ENCODE measurements at regions not wholly inside any gene's neighbourhood (a gene's known extent, or its start where the extent isn't known, plus 50 kb on each side); places are given as distances from the start of the nearest gene placed in this dataset.
A peak's percentile ranks its signal among the peaks of the same experiment; 100 is the strongest.
"Not testable (repeated sequence)": the region's sequence is repeated elsewhere in the genome, so short reads cannot be mapped to it uniquely, and the experiment has no call there.

DNA sequence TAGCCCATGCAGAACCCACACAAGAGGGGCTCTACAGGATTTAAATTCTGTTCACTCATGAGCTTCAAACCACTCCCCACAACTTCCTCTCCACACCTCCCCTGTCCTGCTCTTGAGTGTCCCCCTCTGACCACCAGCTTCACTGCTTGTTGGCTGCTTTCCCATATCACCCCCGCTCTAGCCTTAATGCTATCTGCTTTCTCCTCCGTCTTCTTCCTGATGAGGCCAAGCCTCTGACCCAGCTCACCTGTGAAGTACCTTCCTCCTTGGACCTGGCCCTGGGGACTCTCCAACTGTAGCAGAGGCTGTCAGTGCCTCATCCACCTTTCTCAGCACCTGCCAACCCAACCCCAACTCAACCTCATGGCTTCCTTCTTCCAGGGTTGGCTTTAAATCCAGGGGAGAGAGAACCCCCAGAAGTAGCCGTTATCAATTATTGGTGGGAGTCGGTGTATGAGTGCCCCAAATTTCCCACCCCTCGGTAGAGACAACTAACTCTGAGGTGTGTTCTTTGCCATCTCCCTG is 174.8 kb downstream of the MINAR1 start:
- DNase-seq (ENCODE audit: low spot score), result no peak

DNA sequence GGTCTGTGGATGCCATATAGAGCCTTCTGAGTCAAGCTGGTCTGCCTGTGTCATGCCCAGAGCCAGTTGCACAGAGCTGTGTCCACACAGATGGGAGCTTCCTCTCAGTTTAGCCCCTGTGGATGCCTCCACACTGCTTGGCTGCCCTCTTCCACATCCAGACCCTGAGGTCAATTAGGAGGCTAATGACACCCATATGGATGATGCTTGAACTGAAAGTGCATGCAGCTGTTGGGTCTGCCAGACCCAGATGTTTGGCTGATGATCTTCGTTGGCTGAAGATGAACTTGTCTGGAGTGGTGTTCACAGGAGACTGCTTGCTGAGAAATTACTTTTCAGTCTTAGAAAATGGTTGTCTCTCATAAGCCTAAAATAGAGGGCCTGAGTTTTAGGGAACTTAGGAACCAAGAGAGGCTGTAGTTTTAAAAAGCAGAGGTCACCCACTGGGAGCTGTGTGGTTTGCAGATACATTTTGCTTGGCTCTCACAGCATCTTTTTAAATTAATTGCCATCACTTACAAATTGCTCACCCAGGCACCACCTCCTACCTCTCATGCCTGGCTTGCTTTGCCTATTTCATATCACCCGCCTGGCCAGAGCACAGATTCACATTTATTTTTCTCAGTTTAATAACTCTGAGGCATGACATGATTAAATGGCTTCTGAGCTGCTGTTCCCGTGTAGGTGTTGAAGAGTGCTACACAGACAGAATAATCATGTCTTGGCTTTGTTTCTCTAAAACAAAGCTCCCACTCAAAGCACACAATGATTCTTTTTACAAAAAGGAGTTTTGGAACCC is 176.1 kb downstream of the MINAR1 start:
- DNase-seq (ENCODE audit: low spot score), result no peak

DNA sequence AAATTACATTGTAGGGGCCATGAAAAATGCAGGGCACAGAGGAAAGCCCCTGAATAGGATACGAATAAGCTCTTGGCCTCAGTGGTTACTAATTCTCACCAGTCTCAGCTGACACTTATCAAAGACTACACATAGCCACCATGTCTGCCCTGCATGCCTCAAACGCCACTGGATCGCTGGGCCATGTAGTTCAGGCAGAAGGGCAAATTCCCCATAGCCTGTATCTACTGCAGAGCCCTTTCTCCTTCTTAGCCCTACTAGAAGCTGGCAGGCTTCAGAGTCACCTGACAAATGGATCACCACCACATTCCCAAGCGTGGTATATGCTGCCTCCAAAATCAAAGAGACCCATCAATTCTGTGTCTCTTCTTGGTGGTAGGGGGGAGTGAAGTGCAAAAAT is 177.4 kb downstream of the MINAR1 start:
- DNase-seq (ENCODE audit: low spot score), result no peak

DNA sequence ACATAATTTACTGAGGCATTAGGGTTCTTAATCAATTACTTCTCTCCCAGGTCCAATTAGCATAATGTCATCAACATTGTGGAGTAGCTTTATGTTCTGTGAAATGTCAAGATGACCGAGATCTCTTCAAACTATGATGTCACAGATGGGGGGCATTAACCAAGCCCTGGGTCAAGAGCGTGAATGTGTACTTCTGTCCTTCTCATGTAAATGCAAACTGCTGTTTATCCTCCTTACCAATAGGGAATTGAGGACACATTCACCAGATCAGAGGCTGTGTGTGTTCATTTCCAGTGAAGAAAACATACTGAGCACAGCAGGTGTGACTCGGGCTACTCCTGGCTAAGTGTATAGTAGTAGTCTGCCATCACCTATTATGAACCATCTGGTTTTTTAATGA is 177.9 kb downstream of the MINAR1 start:
- no peak for DNase-seq (ENCODE audit: low spot score)

DNA sequence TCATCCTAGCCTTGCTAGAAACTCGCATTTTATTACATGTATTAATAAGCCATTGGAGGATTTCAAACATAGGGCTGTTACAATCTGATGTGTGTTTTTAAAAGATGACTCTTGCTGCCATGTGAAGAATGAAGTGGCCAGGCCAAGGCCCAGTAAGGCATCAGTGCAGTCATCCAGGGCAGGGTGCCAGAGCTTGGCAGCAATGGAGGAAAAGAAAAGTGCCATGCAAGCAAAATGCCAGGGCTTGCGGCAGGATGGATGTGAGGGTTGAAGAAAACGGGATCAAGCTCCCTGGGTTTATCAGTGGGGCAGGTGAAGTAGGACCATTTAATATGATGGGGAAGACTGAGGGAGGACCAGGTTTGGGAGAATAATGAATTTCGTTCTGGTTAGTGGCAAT is 183.6 kb downstream of the MINAR1 start:
- no peak for DNase-seq (ENCODE audit: low spot score)

DNA sequence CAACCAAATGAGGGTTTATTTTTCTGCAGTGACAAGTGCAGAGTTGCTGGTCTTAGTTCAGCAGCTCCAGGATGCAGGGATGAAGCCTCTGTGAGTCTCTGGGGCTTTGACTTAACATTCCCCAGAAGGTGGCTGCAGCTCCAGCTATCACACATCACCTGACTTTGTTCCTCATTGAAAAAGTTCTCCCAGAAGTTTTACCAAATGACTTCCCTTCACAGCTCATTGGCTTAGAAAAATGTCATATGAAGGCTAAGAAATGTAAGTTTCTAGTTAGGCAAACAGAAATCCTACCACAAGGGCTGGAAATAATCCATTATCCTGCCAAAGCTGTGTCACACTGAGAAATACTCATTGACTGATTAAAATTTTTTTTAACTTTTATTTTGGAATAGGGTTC is 184.9 kb downstream of the MINAR1 start:
- no peak for DNase-seq (ENCODE audit: low spot score)

DNA sequence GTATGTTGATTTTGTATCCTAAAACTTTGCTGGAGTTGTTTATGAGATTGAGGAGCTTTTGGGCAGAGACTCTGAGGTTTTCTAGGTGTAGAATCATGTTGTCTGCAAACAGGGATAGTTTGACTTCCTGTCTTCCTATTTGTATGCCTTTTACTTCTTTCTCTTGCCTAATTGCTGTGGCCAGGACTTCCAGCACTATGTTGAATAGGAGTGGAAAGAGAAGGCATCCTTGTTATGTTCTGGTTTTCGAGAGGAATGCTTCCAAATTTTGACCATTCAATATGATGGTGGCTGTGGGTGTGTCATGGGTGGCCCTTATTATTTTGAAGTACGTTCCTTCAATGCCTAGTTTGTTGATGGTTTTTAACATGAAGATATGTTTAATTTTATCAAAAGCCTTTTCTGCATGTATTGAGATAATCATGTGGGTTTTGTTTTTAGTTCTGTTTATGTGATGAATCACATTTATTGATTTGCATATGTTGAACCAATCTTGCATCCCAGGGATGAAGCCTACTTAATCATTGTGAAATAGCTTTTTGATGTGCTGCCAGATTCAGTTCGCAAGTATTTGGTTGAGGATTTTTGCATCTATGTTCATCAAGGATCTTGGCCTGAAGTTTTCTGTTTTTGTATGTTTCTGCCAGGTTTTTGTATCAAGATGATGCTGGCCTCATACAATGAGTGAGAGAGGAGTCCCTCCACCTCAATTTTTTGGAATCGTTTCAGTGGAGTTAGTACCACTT is 188.1 kb downstream of the MINAR1 start:
- DNase-seq (ENCODE audit: low spot score), result no peak

DNA sequence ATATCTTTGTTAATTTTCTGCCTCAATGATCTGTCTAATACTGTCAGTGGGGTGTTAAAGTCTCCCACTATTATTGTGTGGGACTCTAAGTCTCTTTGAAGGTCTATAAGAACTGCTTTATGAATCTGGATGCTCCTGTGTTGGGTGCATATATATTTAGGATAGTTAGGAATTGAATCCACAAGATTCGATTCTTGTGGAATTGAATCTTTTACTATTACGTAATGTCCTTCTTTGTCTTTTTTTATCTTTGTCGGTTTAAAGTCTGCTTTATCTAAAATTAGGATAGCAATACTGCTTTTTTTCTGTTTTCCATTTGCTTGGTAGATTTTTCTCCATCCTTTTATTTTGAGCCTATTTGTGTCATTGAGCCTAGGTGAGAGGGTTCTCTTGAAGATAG is 189.7 kb downstream of the MINAR1 start:
- not testable (repeated sequence) for DNase-seq (ENCODE audit: low spot score)

DNA sequence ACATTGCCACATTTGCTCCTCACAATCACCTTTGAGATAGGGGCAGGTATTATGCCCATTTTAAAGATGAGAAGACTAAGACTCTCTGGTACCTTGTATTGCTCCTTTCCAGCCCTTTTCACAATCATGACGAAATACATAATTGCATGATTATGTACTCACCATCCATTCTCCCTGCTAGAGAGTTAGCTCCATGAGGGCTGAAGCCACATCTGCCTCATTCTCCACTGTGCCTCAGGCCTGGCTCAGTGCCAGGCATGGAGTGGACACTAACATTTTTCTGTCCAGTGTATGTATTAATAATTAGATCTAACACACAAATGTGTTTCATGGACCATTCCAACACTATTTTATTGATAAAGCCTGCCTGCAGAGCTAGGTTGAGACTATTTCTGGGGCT is 191.4 kb downstream of the MINAR1 start:
- DNase-seq (ENCODE audit: low spot score), result no peak

DNA sequence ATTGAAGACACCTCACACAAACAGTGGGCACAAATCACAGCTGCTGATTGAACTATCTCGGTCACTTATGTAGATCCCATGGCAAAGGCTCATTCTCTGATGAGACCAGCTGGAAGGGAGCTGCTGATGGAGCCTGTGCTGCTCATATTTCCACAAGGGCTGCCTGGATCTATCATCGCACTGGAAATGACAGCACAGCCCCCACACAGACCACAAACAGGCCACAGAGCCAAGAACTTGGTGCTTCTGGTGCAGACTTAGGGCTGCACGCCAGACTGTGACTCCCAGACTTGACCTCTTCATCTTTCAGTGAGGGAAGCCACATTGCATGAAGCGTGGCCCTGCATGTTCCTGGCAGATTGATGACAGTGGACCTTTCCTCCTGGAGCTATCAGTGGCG is 197.6 kb downstream of the MINAR1 start:
- no peak for DNase-seq (ENCODE audit: low spot score)

DNA sequence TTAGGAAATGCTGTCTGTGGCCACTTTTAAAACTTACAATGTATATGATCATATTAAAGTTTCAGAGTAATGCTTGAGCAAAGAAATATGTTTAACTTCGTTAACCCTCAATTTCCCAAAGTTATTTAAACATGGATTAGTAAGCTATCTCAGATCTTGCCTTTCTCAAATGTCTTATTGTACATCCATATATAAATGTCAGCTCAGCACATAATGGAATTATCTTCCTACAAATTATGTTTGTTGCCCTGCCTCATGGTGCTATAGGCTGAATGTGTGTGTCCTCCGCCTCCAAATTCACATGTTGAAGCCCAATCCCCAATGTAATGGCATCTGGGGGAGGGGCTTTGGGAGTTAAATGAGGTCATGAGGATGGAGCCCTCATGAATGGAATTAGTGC is 200.3 kb downstream of the MINAR1 start:
- DNase-seq (ENCODE audit: low spot score), result no peak

DNA sequence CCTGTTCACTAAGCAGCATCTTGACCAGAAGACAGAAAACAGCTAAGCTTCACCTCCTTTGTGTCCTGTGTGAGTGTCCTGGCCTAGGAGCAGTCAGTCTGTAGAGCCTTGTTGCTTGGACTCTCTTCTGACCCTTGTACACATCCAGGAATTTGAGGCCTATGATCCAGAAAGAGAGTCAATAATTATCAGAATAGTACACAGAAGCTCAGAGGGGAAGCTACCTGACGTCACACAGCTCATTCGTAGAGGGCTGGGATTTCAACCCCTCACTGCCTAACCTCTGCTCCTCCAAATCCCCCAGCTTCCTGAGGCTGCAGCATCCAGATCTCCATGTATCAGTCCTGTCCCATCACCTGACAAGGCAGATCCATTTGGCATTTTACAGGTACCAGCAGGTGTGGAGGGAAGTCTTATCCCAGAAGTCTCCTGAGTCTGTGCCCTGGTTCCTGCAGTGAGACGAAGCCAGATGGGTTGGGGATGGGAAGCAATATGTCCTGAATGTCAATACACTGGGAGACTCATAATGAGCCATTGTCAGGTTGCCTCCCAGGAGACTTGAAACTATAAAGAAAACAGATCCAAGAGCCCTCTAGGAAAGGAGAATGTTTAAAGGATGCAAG is 203.1 kb downstream of the MINAR1 start:
- DNase-seq (ENCODE audit: low spot score), result no peak

DNA sequence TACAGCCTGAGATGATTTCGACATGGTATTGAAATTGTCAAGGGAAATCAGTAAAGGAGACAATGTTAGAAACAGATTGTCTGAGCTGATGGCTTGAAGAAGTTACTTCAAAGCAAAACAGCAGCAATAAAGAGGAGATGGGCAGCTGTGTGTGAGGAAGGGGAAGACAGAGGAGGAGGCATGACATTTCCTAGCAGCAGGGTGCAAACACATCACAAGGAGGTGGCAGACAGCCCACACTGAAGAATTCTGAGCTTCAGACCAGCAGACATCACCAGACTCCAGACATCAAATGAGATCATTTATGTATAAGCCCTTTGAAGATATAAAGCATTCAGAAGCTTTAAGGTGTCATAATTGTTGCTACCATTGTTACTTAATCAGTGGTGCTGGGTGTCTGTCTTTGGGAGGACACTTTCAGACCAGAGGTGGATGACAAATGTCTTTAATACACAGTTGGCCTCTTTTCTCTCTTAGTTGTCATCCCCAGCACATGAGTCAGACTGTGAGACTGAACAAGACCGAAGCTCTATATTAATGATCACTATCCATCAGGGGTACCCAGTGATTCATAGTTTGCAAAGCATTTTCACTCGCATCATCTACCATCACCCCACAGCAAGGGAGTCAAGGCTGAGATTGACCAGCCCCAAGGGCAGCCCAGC is 203.9 kb downstream of the MINAR1 start:
- DNase-seq (ENCODE audit: low spot score), result peak; percentile 18

DNA sequence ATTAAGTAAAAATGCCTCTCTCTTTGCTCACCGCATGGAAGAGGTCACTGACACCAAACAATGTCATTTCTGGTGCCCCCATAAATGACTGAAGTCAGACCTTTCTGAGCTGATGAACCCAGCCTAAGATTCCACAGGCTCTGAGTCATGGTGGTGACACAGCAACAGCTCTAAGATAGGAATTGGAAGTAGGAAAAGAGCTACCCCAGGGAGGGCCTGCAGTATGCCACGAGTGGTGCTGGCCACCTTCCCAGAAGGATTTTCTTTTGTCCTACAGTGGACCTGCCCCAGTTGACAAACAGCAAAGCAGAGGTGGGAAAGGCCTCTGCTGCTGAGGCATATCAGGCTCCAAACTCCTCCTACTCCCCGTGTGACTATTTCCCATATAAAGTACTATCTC is 208.1 kb downstream of the MINAR1 start:
- peak; percentile 94 for DNase-seq (ENCODE audit: low spot score)

DNA sequence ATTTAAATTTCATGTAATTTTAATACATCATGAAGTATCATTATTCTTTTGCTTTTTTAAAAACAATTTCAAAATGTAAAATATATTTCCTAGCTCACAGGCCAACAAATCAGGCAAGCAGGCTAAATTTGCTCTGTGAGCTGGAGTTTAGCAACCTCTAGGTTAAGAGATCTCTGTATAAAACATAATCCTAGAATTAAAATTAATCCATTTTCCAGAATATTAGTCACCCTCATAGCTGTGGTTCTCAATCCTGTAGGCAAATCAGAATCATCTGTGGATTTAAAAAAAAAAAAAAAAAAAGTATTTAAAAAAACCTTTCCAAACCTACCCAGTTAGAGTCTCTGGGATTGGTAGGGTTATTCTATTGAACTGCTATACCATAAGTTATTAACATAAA is 209.7 kb downstream of the MINAR1 start:
- DNase-seq (ENCODE audit: low spot score), result no peak

DNA sequence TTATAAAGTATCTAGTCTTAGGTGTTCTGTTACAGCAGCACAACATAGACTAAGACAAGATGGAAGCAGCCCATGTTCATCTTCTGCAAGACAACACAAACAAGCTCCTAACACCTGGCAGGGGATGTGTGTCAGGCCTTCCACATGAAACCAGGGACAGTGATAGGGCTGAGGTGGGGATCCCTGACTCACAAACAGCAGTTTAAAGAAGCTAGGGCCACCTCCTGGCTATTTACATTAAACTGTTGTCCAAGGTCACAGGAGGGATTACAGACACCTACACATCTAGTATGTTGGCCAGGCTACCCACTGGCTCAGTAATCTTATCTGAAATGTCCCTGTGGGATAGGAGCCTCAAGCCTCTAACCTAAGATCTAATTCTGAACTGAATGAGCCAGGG is 211.3 kb downstream of the MINAR1 start:
- peak; percentile 12 for DNase-seq (ENCODE audit: low spot score)

DNA sequence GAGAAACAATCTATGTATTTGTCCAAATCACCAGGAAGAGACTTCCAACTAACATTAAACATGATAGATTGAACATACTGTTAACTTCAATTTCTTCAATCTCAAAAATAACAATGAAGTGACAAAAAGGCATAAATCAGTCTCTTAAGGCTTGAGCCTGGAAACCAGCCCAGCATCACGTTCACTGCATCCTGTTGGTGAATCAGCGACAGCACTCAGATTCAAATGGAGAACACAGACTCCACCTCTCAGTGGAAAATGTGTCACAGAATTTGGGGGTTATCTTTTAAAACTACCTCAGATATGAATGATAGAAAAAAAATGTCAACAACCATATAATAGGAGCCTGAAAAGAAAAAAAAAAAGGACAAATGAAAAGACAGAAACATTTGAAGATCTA is 212.0 kb downstream of the MINAR1 start:
- peak; percentile 94 for DNase-seq (ENCODE audit: low spot score)

DNA sequence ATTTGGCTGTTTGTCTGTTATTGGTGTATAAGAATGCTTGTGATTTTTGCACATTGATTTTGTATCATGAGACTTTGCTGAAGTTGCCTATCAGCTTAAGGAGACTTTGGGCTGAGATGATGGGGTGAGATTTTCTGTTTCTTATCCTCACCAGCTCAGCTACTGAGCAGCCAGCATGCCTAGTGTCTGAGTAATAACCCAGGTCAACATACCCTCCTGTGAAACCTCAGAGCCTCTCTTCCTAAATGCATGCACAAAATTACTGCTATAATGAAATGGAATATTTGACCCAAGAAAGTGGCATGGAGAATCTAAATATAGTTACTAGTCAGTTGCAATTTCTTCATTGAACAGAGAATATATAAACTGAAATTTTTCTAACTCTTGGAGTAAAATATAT is 220.8 kb downstream of the MINAR1 start:
- not testable (repeated sequence) for DNase-seq (ENCODE audit: low spot score)

DNA sequence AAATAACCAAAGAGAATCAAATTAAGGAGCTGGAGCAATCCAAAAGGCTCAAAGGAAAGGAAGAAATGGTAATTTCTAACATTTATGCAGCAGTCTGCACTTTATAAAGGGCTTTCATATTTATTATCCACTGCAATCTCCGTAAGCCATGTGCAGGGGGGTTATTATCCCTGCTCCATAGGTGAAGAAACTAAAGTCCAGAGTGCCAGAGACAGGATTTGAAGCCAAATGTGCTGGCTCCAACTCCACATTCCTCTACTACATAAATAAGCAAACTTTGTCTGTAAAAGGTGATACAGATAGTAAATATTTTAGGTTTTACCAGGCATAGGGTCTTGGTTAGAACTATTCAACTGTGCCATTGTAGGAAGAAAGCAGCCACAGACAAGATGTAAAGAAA is 221.4 kb downstream of the MINAR1 start:
- no peak for DNase-seq (ENCODE audit: low spot score)

DNA sequence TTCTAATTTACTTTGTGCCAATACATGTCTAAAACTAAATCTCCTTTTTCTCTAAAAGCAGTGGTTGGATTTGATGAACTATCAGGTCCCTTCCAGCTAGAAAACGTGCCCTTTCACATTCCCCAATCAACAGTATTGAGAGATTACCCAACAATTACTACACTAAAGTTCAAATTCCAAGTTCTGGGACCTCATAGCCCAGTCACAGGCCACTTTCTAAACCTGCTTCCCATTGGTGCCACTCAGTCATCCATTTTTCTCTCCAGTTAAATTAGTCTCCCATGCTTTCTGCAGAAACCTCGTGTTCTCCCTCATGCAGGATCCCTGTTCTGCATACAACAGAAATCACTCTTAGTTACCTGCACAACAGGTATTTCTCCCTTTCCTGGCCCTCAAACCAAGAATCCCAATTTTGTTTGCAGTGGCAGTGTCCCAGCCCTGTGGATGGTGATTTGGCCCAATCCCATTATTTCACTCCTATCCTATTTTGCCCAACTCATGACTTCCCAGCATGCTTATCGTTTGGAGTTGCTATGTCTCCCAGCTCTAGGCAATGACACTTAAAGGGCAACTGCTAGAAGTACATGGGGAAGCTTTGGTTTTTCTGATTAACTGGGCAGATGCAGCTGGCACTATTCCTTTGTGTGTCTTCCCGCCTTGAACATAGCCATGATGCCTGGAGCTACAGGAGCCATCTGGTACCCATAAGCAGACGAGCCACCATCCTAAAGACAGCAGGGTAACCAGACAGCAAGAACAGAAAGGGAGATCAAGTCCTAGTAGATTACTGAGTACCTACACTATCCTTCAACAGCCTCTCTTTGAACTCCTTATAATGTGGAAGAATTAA is 224.2 kb downstream of the MINAR1 start:
- no peak for DNase-seq (ENCODE audit: low spot score)

DNA sequence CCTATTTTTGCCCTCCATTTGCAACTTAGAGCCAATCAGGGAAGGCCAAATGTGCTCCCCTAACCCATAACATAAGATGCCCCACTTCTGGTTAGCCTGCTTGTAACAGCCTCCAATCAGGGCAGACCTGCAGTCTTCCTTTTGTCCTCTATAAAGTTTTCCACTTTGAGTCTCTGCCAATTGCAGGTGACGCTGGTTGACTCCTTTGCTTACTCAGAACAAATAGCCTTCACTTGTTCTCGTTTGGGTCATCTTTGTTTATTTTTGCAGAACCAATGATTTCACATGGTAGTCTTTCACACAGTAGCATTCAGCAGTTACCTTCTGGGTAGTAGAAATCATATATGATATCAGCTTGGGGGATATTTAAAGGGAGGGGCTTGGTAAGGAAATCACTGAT is 225.6 kb downstream of the MINAR1 start:
- DNase-seq (ENCODE audit: low spot score), result no peak

DNA sequence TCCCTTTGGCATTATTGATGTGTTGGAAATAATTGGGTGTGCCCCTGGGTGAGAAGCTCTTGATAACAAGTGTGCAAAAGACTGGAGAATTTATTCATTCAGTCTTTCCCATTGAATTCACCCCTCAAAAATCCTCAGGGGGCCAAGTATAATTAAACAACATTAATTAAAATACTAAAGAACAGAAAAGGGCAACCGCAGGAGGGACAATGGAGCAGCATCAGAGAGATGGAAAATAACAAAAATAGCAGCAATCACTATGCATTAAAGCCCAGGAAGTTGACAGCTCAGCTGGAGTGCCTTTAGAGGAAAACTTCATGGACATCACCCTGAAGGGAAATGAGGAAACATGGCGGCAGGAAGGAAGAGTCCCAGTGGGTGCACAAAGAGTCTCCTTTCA is 227.6 kb downstream of the MINAR1 start:
- no peak for DNase-seq (ENCODE audit: low spot score)

Data from RKO (cell line).